ENCODE measurements at regions not wholly inside any gene's neighbourhood (a gene's known extent, or its start where the extent isn't known, plus 50 kb on each side); places are given as distances from the start of the nearest gene placed in this dataset.

DNA sequence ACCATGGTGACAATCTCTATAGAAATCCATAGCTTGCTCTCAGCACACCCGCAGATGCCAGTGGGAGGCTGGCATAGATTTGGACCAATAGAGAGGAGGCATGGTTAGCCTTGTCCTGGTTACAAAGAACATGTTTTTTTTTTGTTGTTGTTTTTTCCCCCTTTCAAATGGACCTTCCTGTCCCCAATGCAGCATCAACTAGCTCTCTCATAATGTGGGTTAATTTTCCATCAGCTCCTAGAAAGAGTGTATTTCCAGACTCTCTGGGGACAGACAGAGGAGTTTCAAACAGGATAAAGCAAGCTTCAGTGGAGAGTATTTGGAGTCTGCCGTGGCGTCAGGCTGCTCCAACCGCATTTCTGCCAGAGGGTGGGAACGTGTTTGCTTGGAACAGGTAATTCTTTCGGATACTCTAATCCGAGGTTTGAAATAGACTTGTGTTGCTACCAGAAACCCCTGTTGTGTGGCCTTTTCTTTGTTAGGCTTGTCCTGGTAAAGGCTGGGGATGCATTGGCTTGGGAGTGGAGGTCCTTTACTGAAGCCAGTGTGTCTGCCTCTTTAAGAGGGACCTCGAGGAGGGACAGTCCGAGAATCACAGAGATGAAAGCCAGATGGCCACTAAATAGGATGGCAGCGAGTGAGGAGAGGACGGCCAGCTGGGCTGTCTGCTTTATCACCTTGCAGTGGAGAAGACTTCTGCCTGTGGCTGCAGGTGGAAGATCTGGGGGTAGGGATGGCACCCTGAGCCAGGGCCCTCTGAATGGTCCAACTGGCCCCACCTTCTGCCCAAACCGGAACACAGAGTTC, 130.5 kb upstream of the CPEB4 start:
- Histone ChIP-seq H3K9ac (ENCODE audit: insufficient read depth in 1 of 2, low read depth in 2 of 2, low read length in 2 of 2) (no peak overlapping the region; a peak in 1 of 4 replicates), H3K9me3 (replicated peaks; ENCODE audit: control insufficient read depth, insufficient read depth, low read depth, low read length) (no peaks in the 10 kb centered on the region), H3K4me2 (ENCODE audit: insufficient read depth, low read length) (no peak overlapping the region), H3K9me1 (ENCODE audit: control insufficient read depth, insufficient read depth, low read length) (no peaks in the 10 kb centered on the region), H3K27ac (ENCODE audit: extremely low read depth, low read depth, low read length) (no peak overlapping the region), H3K4me1 (replicated peaks in 1 of 2; ENCODE audit: control insufficient read depth in 2 of 2, insufficient read depth in 2 of 2, low read length in 2 of 2) (peaks cover 15 to 31% of the 10 kb centered on the region in 2 experiments), H4K20me1 (replicated peaks; ENCODE audit: control insufficient read depth, insufficient read depth, low read length) (no peaks in the 10 kb centered on the region), H3K79me2 (ENCODE audit: control insufficient read depth, insufficient read depth, low read length) (no peaks in the 10 kb centered on the region), H3K27me3 (ENCODE audit: control insufficient read depth in 2 of 2, insufficient read depth in 2 of 2, low read length in 2 of 2) (no peaks in the 10 kb centered on the region), H3K36me3 (ENCODE audit: control insufficient read depth, insufficient read depth, low read length) (no peaks in the 10 kb centered on the region), H2AFZ (ENCODE audit: low read depth, low read length) (no peak overlapping the region), H3K4me3 (no peak overlapping the region)
- intact Hi-C loops (cut with micrococcal nuclease) (no loop called here), in situ Hi-C loops (cut with MboI) (no loop called here)
- CTCF ChIA-PET (ENCODE audit: low intra/inter-chr PET ratio), result no interaction called here
- WGBS (ENCODE audit: insufficient coverage, low coverage, missing lambda C conversion rate), result 54% methylated on average over 12 of the region's 12 CpGs
- ATAC-seq (no peak), DNase-seq (ENCODE audit: extremely low read depth in 1 of 4, low spot score in 3 of 4) (no peak), FAIRE-seq (no peak)
- BruUV-seq (replicated peaks), result no TSS peak
- POLR2A ChIA-PET, result interaction anchor here (0.9 to 1.4 kb wide), 2 partner anchors 9 to 15 kb away, joined by 3 to 6 read pairs; no protein-coding TSS in a partner anchor
- TF ChIP-seq SMARCC2 (IDR thresholded peaks at IDR 0.05; ENCODE audit: low read depth), result no peak
- TF ChIP-seq, protein P1, sequence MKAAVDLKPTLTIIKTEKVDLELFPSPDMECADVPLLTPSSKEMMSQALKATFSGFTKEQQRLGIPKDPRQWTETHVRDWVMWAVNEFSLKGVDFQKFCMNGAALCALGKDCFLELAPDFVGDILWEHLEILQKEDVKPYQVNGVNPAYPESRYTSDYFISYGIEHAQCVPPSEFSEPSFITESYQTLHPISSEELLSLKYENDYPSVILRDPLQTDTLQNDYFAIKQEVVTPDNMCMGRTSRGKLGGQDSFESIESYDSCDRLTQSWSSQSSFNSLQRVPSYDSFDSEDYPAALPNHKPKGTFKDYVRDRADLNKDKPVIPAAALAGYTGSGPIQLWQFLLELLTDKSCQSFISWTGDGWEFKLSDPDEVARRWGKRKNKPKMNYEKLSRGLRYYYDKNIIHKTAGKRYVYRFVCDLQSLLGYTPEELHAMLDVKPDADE (conservative IDR thresholded peaks at IDR 0.05; ENCODE audit: control insufficient read depth, low read depth, low read length), result no peak
- no peak for TF ChIP-seq ZFP36 (IDR thresholded peaks at IDR 0.05; ENCODE audit: low read depth, low read length, partially characterized antibody)
- no peak for TF ChIP-seq POLR2B (IDR thresholded peaks at IDR 0.05; ENCODE audit: low read depth, partially characterized antibody)
- TF ChIP-seq ZNF57 (CRISPR knock-in tag; IDR thresholded peaks at IDR 0.05), result no peak
- no peak for TF ChIP-seq ETV1 (tag; conservative IDR thresholded peaks at IDR 0.05; ENCODE audit: low read depth)
- TF ChIP-seq ETS2 (tag; IDR thresholded peaks at IDR 0.05; ENCODE audit: borderline replicate concordance, poor library complexity, severe bottlenecking), result no peak
- TF ChIP-seq ZC3H8 (IDR thresholded peaks at IDR 0.05), result no peak
- no peak for TF ChIP-seq FOS (IDR thresholded peaks at IDR 0.05; ENCODE audit: extremely low read depth, insufficient read length)
- TF ChIP-seq, protein P2, sequence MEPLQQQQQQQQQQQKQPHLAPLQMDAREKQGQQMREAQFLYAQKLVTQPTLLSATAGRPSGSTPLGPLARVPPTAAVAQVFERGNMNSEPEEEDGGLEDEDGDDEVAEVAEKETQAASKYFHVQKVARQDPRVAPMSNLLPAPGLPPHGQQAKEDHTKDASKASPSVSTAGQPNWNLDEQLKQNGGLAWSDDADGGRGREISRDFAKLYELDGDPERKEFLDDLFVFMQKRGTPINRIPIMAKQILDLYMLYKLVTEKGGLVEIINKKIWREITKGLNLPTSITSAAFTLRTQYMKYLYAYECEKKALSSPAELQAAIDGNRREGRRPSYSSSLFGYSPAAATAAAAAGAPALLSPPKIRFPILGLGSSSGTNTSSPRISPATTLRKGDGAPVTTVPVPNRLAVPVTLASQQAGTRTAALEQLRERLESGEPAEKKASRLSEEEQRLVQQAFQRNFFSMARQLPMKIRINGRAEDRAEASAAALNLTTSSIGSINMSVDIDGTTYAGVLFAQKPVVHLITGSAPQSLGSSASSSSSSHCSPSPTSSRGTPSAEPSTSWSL (CRISPR knock-in tag; IDR thresholded peaks at IDR 0.05; ENCODE audit: borderline replicate concordance), result no peak
- no peak for TF ChIP-seq FOXA1 (IDR thresholded peaks at IDR 0.05; ENCODE audit: borderline replicate concordance)
- TF ChIP-seq, protein P3, sequence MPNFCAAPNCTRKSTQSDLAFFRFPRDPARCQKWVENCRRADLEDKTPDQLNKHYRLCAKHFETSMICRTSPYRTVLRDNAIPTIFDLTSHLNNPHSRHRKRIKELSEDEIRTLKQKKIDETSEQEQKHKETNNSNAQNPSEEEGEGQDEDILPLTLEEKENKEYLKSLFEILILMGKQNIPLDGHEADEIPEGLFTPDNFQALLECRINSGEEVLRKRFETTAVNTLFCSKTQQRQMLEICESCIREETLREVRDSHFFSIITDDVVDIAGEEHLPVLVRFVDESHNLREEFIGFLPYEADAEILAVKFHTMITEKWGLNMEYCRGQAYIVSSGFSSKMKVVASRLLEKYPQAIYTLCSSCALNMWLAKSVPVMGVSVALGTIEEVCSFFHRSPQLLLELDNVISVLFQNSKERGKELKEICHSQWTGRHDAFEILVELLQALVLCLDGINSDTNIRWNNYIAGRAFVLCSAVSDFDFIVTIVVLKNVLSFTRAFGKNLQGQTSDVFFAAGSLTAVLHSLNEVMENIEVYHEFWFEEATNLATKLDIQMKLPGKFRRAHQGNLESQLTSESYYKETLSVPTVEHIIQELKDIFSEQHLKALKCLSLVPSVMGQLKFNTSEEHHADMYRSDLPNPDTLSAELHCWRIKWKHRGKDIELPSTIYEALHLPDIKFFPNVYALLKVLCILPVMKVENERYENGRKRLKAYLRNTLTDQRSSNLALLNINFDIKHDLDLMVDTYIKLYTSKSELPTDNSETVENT (CRISPR knock-in tag; IDR thresholded peaks at IDR 0.05), result no peak
- TF ChIP-seq, protein P4, sequence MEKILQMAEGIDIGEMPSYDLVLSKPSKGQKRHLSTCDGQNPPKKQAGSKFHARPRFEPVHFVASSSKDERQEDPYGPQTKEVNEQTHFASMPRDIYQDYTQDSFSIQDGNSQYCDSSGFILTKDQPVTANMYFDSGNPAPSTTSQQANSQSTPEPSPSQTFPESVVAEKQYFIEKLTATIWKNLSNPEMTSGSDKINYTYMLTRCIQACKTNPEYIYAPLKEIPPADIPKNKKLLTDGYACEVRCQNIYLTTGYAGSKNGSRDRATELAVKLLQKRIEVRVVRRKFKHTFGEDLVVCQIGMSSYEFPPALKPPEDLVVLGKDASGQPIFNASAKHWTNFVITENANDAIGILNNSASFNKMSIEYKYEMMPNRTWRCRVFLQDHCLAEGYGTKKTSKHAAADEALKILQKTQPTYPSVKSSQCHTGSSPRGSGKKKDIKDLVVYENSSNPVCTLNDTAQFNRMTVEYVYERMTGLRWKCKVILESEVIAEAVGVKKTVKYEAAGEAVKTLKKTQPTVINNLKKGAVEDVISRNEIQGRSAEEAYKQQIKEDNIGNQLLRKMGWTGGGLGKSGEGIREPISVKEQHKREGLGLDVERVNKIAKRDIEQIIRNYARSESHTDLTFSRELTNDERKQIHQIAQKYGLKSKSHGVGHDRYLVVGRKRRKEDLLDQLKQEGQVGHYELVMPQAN (IDR thresholded peaks at IDR 0.05; ENCODE audit: borderline replicate concordance), result no peak
- no peak for TF ChIP-seq ZNF140 (CRISPR knock-in tag; IDR thresholded peaks at IDR 0.05)

Measured in K562 (cell line).